Activated naive CD4-positive, alpha-beta T cell treated with anti-CD3 and anti-CD28 coated beads, Interleukin-2, amount 10 ng/mL, durations not matched to agents 7 days and 5 days (primary cell): ENCODE measurements at regions not wholly inside any gene's neighbourhood (a gene's known extent, or its start where the extent isn't known, plus 50 kb on each side); places are given as distances from the start of the nearest gene placed in this dataset.
"Not testable (repeated sequence)": the region's sequence is repeated elsewhere in the genome, so short reads cannot be mapped to it uniquely, and the experiment has no call there.

ENCODE experiments used
- CTCF ChIA-PET: fragments of 350-600 bp; sonication (Branson Sonifier 250); formaldehyde crosslinking; loops from one replicate; lab custom pipeline; 2021; ENCODE audit warnings: antibody characterized with exemption; lab: Charles Lee
- DNase-seq: peaks from one replicate; pipeline ENCODE4 v3.0.0-alpha.2; 2020
- H3K27ac Mint-ChIP-seq: one replicate; pipeline ENCODE4 v1.8.0; 2021; ENCODE audit warnings: mild to moderate bottlenecking, moderate library complexity, mixed read lengths
- H3K27me3 Mint-ChIP-seq: one replicate; pipeline ENCODE4 v1.8.0; 2021; ENCODE audit warnings: mild to moderate bottlenecking, mixed read lengths
- H3K36me3 Mint-ChIP-seq: one replicate; pipeline ENCODE4 v1.8.0; 2021; ENCODE audit warnings: mixed read lengths
- H3K4me1 Mint-ChIP-seq: one replicate; pipeline ENCODE4 v1.8.0; 2021; ENCODE audit warnings: mixed read lengths
- H3K4me3 Mint-ChIP-seq: one replicate; pipeline ENCODE4 v1.8.0; 2021; ENCODE audit warnings: mild to moderate bottlenecking, moderate library complexity, mixed read lengths
- H3K9me3 Mint-ChIP-seq: one replicate; pipeline ENCODE4 v1.8.0; 2021; ENCODE audit warnings: mixed read lengths

DNA sequence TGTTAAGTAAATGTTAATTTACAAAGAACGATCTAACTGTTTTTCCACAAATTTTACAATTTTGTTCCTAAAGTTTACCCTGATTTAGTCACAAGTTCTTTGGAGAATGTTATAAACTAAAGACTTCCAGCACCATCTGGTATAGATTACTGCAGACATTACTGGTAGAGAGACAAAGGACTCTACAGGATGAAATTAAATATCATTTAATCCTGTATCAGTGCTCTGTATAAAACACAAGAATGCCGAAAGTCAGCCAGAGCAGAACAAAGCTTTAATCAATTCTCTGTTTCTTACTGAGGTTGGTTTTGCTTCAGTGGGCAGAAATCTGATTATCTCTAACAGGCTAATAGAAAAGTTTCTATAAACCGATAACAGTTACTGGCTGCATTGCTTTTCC lies 763.6 kb downstream of the TENT5A start:
- CTCF ChIA-PET = no interaction called here
- no peaks in the 10 kb centered on the region for H3K4me1 Mint-ChIP-seq

DNA sequence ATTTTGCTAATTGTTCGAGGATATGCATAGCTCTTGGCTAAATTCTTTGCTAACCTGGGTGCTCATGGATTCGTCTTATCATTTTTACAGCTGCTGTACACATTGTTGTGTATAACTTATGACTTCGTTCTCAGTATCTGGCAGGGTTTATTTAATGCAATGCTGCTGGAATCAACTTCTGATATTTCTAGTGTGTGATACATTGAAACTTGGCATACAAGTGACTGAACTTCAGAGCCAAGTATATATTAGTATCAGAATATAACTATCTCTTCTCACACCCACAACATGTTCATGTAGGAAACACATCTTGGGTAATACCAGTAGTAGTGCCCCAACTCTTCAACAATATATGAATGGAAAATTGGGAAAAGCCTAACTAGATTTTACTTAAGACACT lies 764.2 kb downstream of the TENT5A start:
- Mint-ChIP-seq H3K36me3 (no peaks in the 10 kb centered on the region), H3K9me3 (no peaks in the 10 kb centered on the region), H3K4me3 (no peak overlapping the region), H3K4me1 (no peaks in the 10 kb centered on the region), H3K27me3 (no peaks in the 10 kb centered on the region), H3K27ac (no peak overlapping the region)
- DNase-seq = no peak
- CTCF ChIA-PET = no interaction called here

More for the DNA sequence above, 763.6 kb downstream of the TENT5A start:
- Mint-ChIP-seq H3K4me3 (no peak overlapping the region), H3K9me3 (no peaks in the 10 kb centered on the region), H3K27me3 (no peaks in the 10 kb centered on the region), H3K27ac (no peak overlapping the region), H3K36me3 (no peaks in the 10 kb centered on the region)
- no peak for DNase-seq

DNA sequence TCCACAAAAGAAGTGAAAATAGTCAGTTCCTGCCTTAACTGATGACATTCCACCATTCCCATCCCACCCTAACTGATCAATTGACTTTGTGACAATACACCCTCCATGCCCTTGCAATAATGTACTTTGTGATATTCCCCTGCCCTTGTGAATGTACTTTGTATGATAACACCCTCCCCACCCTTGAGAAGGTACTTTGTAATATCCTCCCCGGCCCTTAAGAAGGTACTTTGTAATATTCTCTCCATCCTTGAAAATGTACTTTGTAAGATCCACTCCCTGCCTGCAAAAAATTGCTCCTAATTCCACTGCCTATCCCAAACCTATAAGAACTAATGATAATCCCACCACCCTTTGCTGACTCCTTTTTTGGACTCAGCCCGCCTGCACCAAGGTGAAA lies 771.3 kb downstream of the TENT5A start:
- H3K27me3 Mint-ChIP-seq, H3K9me3 Mint-ChIP-seq, H3K4me3 Mint-ChIP-seq, H3K36me3 Mint-ChIP-seq, H3K27ac Mint-ChIP-seq, CTCF ChIA-PET, H3K4me1 Mint-ChIP-seq, DNase-seq: not testable (repeated sequence)

DNA sequence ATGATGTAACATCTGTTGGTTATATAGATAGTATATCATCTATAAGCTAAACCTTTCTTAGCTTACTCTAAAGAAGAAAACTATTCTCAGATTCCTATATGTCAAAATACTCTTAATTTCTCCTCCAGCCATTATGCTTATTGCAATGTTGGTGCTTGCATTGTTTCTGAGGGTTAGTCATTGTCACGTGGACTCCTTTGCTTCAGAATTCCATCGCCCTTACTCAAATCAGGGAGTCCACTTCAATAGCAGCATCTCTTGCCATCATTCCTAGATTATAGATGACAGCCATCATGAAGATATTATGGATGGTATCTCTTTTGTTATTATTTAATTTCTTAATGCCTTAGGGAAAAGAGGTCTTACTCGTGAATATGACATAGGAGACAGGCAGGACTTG lies 776.1 kb downstream of the TENT5A start:
- Mint-ChIP-seq H3K9me3 (peaks cover 2% of the 10 kb centered on the region), H3K27ac (no peak overlapping the region), H3K4me3 (no peak overlapping the region), H3K4me1 (no peaks in the 10 kb centered on the region), H3K36me3 (no peaks in the 10 kb centered on the region), H3K27me3 (no peaks in the 10 kb centered on the region)
- CTCF ChIA-PET = no interaction called here
- DNase-seq = no peak

DNA sequence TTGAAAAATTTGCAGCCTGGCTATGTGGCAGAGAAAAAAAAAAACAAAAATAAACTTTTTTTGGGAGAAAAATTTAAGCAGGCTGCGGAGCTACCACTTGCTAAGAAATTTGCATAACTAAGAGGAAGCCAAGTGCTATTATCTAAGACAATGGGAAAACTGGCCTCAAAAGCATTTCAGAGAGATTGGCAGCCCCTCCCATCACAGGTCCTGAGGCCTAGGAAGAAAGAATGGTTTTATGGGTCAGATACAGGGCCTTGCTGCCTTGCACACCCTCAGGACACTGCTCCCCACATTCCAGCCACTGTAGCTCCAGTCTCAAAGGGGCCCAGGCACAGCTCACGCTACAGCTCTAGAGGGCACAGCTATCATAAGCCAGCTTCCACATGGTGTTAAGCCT lies 777.9 kb downstream of the TENT5A start:
- CTCF ChIA-PET = no interaction called here
- H3K27ac Mint-ChIP-seq = no peak overlapping the region
- no peaks in the 10 kb centered on the region for H3K36me3 Mint-ChIP-seq
- DNase-seq = no peak
- H3K9me3 Mint-ChIP-seq = no peaks in the 10 kb centered on the region
- no peak overlapping the region for H3K4me3 Mint-ChIP-seq
- H3K27me3 Mint-ChIP-seq = no peaks in the 10 kb centered on the region
- no peaks in the 10 kb centered on the region for H3K4me1 Mint-ChIP-seq

DNA sequence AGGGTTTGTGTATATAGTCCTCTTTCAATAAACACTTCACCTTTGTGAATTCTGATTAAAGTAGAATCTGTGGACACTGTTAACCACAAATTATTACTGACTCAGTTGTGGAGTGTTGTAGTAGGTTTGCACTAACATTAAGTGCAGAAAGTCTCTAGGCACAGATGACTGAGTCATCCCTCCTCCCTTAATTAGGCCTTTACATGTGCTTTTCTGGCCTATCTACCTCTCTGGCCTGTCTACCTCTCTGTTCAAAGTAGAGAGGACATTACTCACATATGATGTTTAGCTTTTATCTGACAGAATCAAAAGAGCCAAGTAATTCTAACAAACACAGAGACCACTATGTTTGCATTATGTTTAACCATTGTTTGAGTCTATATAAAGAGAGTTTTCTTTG lies 783.0 kb downstream of the TENT5A start:
- Mint-ChIP-seq H3K4me1 (no peaks in the 10 kb centered on the region), H3K4me3 (no peak overlapping the region), H3K36me3 (no peaks in the 10 kb centered on the region), H3K27me3 (no peaks in the 10 kb centered on the region), H3K27ac (no peak overlapping the region), H3K9me3 (no peaks in the 10 kb centered on the region)
- no peak for DNase-seq
- CTCF ChIA-PET = no interaction called here

DNA sequence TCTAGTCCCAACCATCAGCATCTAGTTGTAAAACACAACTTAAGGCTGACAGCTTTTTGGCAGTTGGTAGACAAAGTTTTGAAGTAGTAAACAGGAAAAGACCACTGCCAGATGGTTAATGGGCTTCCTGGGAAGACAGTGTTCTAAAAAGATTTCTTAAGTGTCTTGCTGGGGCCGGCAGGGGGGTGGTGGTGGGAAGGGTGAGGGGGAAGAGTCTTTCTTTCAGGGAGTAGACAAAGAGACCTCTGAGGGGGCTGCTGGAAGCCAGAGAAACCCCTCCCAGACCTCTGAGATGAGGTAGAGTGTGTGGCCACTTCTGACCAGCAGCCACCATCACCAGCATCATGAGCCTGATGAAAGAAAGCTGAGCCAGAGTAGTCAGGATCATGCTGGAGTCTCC lies 784.9 kb downstream of the TENT5A start:
- no peak for DNase-seq
- Mint-ChIP-seq H3K27ac (no peak overlapping the region), H3K4me3 (no peak overlapping the region), H3K36me3 (no peaks in the 10 kb centered on the region), H3K9me3 (no peaks in the 10 kb centered on the region), H3K27me3 (no peaks in the 10 kb centered on the region), H3K4me1 (no peaks in the 10 kb centered on the region)
- CTCF ChIA-PET = no interaction called here

DNA sequence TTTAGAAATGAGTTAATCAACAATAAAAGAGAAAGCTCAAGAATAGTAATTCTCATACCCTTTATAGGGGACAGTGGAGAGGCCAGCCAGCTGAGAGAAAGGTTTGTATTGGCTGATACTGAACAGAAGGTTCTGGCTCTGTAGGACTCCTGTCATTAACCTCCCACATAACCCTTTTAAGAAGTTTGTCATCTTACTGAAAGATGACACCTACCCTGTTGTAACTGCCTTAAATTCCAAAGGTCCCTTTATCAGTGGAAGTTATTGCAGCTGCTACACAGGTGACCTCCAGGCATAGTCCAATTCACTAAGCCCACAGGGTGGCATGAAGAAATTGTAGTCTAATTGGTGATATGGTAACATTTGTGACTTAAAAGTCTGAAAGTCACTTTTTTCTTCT lies 790.1 kb downstream of the TENT5A start:
- Mint-ChIP-seq H3K4me1 (no peaks in the 10 kb centered on the region), H3K36me3 (no peaks in the 10 kb centered on the region), H3K27ac (no peak overlapping the region), H3K9me3 (no peaks in the 10 kb centered on the region), H3K27me3 (no peaks in the 10 kb centered on the region), H3K4me3 (no peak overlapping the region)
- no peak for DNase-seq
- CTCF ChIA-PET = no interaction called here

DNA sequence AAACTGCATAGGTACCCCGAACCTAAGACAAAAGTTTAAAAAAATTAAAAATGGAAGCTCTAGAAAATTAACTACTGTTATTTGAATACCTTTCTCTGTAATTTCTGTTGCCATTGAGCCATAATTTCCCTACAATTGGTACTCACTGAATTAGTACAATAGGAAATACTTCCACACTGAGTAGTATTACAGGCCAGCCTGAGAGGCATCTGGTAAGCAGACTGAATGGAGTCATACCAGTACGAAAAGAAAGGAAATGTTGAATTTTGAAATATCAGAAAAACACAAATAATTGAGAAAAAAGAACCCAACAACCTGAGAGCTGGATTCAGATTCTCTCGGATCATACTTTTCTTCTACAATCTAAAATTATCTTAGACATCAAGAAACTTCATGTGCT lies 791.3 kb downstream of the TENT5A start:
- no peak for DNase-seq
- CTCF ChIA-PET = no interaction called here
- no peaks in the 10 kb centered on the region for H3K36me3 Mint-ChIP-seq
- no peak overlapping the region for H3K4me3 Mint-ChIP-seq
- H3K27me3 Mint-ChIP-seq = no peaks in the 10 kb centered on the region
- H3K9me3 Mint-ChIP-seq = no peaks in the 10 kb centered on the region
- H3K27ac Mint-ChIP-seq = no peak overlapping the region
- no peaks in the 10 kb centered on the region for H3K4me1 Mint-ChIP-seq

DNA sequence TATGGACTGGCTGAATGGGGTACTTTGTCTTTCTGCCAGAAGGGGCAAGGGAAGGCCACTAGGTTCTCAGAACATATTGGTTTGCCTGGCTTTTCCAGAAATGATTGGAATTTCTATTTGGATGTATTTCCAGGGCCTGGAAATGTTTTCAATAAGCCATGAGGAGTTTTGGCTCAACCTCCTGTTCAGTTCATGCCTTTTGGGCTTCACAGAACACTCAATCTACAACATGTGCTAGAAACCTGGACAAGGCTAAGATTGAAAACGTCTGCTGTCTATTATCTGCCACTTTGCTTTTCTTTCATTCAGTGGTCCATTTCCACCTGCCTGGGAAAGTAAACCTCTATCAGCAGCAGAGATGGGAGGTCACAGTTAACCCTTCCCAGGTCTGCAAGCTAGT lies 793.4 kb downstream of the TENT5A start:
- no peak for DNase-seq
- no peaks in the 10 kb centered on the region for H3K27me3 Mint-ChIP-seq
- H3K36me3 Mint-ChIP-seq = no peaks in the 10 kb centered on the region
- no peak overlapping the region for H3K4me3 Mint-ChIP-seq
- no peaks in the 10 kb centered on the region for H3K9me3 Mint-ChIP-seq
- CTCF ChIA-PET = interaction anchor here (0.6 kb wide), 1 partner anchor 885 kb away, joined by 3 read pairs; no protein-coding TSS in a partner anchor
- no peak overlapping the region for H3K27ac Mint-ChIP-seq
- no peaks in the 10 kb centered on the region for H3K4me1 Mint-ChIP-seq

DNA sequence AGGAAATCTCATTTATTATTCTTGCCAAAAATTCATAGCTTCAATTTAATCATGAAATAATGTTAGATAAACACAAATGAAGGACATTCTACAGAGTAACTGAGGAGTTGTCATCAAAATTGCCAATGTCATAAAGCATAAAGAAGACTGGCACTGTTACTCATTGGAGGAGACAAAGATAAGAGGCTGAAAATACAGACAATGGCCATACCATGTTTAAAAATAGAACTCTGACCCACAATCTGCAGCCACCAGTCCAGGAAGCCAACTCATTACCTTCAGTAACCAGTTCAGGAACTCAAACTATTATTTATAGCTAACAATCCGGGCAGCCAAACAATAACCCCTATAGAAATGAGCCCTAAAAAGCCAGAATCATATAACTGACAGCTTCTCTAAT lies 795.6 kb downstream of the TENT5A start:
- Mint-ChIP-seq H3K27me3 (no peaks in the 10 kb centered on the region), H3K9me3 (no peaks in the 10 kb centered on the region), H3K27ac (no peak overlapping the region), H3K4me1 (no peaks in the 10 kb centered on the region), H3K36me3 (no peaks in the 10 kb centered on the region), H3K4me3 (no peak overlapping the region)
- CTCF ChIA-PET = no interaction called here
- no peak for DNase-seq

DNA sequence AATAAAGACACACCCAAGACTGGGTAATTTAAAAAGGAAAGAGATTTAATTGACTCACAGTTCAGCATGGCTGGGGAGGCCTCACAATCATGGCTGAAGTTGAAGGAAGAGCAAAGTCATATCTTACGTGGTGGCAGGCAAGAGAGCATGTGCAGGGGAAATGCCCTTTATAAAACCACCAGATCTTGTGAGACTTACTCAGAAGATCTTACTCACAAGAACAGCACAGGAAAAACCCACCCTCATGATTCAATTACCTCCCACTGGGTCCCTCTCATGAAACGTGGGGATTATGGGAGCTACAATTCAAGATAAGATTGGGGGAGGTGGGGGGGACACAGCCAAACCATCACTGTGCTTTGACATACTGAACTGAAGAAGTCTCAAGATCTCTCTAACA lies 800.0 kb downstream of the TENT5A start:
- H3K27ac Mint-ChIP-seq, H3K36me3 Mint-ChIP-seq, H3K4me1 Mint-ChIP-seq, DNase-seq, H3K4me3 Mint-ChIP-seq, CTCF ChIA-PET, H3K9me3 Mint-ChIP-seq, H3K27me3 Mint-ChIP-seq: not testable (repeated sequence)

DNA sequence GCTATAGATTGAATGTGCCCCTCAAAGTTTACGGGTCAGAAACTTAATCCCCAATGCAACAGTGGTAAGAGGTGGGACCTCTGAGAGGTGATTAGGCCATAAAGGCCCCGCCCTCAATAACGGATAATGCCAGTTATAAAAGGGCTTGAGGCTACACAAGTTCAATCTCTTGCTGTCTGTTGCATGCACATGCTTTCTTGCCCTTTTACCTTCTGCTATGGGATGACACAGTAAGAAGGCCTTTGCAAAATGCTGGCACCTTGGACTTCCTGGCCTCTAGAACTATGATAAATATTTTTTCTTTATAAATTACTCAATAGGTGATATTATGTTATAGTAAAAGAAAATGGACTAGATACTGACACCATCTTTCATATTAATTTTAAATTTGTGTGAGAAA lies 806.1 kb downstream of the TENT5A start:
- H3K4me1 Mint-ChIP-seq = no peaks in the 10 kb centered on the region
- CTCF ChIA-PET = no interaction called here

DNA sequence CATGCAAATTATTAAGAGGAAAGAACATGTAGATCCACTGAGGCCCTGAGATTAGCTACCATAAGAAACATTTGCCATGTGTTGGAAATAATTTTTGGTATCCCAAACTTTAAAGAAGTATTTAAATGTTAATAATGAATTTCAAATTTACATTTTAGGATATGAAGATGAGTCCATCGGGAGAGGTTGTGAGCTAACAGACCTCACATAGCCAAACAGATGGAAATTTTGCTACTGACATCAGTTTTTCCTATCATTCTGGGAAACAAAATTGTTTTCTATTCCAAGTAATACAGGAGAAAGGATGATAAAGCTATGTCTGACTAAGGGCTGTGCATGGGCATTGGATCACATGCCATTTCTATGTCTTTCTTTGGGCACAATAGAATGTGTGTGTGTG lies 809.6 kb downstream of the TENT5A start:
- Mint-ChIP-seq H3K9me3 (peaks cover 4% of the 10 kb centered on the region), H3K27me3 (no peaks in the 10 kb centered on the region), H3K27ac (no peak overlapping the region), H3K4me1 (no peaks in the 10 kb centered on the region), H3K4me3 (no peak overlapping the region), H3K36me3 (no peaks in the 10 kb centered on the region)
- CTCF ChIA-PET = no interaction called here
- no peak for DNase-seq

More for the DNA sequence above, 806.1 kb downstream of the TENT5A start:
- no peak overlapping the region for H3K27ac Mint-ChIP-seq
- H3K27me3 Mint-ChIP-seq = no peaks in the 10 kb centered on the region
- H3K36me3 Mint-ChIP-seq = no peaks in the 10 kb centered on the region
- DNase-seq = no peak
- no peaks in the 10 kb centered on the region for H3K9me3 Mint-ChIP-seq
- H3K4me3 Mint-ChIP-seq = no peak overlapping the region

DNA sequence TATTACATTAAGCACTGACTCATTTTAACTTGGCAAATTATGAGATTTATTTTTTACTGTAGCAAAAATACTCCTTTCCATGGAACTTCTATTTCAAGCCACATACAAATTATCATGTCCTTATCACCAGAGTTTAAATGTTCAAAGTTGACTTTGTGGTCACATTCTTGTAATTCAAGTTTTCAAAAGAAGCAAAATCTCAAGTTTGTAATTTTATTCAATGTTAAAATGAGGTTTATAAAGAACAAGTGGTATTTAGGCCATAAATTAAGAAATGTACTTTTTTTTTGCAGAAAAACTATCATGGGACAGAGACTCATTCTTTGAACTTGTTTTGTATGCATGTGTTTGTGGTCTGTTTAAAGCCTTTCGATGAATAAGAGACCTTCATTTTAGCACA lies 811.5 kb downstream of the TENT5A start:
- no peak overlapping the region for H3K4me3 Mint-ChIP-seq
- no peaks in the 10 kb centered on the region for H3K4me1 Mint-ChIP-seq
- H3K36me3 Mint-ChIP-seq = no peaks in the 10 kb centered on the region
- H3K9me3 Mint-ChIP-seq = peaks cover 8% of the 10 kb centered on the region
- CTCF ChIA-PET = no interaction called here
- H3K27me3 Mint-ChIP-seq = no peaks in the 10 kb centered on the region
- no peak overlapping the region for H3K27ac Mint-ChIP-seq
- DNase-seq = no peak

DNA sequence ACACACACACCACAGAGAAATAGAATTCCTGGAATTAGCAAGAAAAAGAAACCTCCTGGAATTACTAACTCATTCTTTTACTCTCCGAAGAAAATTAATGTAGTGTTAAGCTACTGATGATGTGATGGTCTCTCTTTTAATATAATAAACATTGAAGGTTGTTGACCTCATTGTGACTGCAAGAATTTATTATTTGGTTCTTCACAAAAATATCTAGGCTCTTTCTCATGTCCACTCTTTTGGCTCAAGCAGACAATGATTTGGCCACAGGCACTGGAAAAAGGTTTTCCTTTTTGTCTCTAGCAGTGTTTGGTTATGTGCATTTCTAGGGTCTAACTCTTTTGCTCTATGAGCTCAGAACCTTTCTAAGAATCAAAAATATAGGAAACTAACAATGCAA lies 811.9 kb downstream of the TENT5A start:
- H3K36me3 Mint-ChIP-seq = no peaks in the 10 kb centered on the region
- no peak overlapping the region for H3K27ac Mint-ChIP-seq
- H3K9me3 Mint-ChIP-seq = peaks cover 8% of the 10 kb centered on the region
- DNase-seq = no peak
- no peak overlapping the region for H3K4me3 Mint-ChIP-seq
- no peaks in the 10 kb centered on the region for H3K27me3 Mint-ChIP-seq
- H3K4me1 Mint-ChIP-seq = no peaks in the 10 kb centered on the region
- CTCF ChIA-PET = no interaction called here
